ENCODE measurements at regions not wholly inside any gene's neighbourhood (a gene's known extent, or its start where the extent isn't known, plus 50 kb on each side); places are given as distances from the start of the nearest gene placed in this dataset.

GRCh38 chr2:221129657-221130056, 442.4 kb downstream of the EPHA4 start:
- no peaks in the 10 kb centered on the region for H3K27me3 ChIP-seq
- H3K27ac ChIP-seq = no peak overlapping the region
- intact Hi-C loops (cut with DNase I) = loop anchor here in 2 of 10 donors (5.0 to 10.0 kb wide), 2 partner anchors 105 to 433 kb away; no protein-coding TSS in a partner anchor
- no peak for TF ChIP-seq CTCF (IDR thresholded peaks at IDR 0.05)
- H3K9me3 ChIP-seq = peaks cover 0 to 12% (median 0%) of the 10 kb centered on the region in 11 donors
- no peaks in the 10 kb centered on the region for H3K36me3 ChIP-seq
- no peak overlapping the region for H3K4me3 ChIP-seq
- ATAC-seq = no peak
- WGBS, 2 donors = 87 to 95% methylated on average over 1 of the region's 1 CpG
- H3K4me1 ChIP-seq = peaks cover 0 to 3% (median 0%) of the 10 kb centered on the region in 9 donors
- DNase-seq = no peak

GRCh38 chr2:221130431-221130830, 441.7 kb downstream of the EPHA4 start:
- ATAC-seq = no peak

GRCh38 chr2:221133941-221134340, 438.2 kb downstream of the EPHA4 start:
- intact Hi-C loops (cut with DNase I) = no loop called here
- H3K27me3 ChIP-seq = no peaks in the 10 kb centered on the region
- ATAC-seq (no peak), DNase-seq (no peak)
- no peak overlapping the region for H3K4me3 ChIP-seq
- H3K27ac ChIP-seq = no peak overlapping the region
- WGBS, 2 donors = 88 to 89% methylated on average over 2 of the region's 2 CpGs
- H3K36me3 ChIP-seq = no peaks in the 10 kb centered on the region
- no peak for TF ChIP-seq CTCF (IDR thresholded peaks at IDR 0.05)
- no peaks in the 10 kb centered on the region for H3K9me3 ChIP-seq
- peaks cover 0 to 3% (median 0%) of the 10 kb centered on the region in 9 donors for H3K4me1 ChIP-seq

More at GRCh38 chr2:221130431-221130830, 441.7 kb downstream of the EPHA4 start:
- no peak for DNase-seq
- H3K27me3 ChIP-seq = no peaks in the 10 kb centered on the region
- H3K36me3 ChIP-seq = no peaks in the 10 kb centered on the region
- H3K4me3 ChIP-seq = no peak overlapping the region
- 45 to 63% methylated on average over 1 of the region's 1 CpG for WGBS, 2 donors
- intact Hi-C loops (cut with DNase I) = no loop called here
- H3K27ac ChIP-seq = no peak overlapping the region
- peaks cover 0 to 12% (median 0%) of the 10 kb centered on the region in 11 donors for H3K9me3 ChIP-seq
- TF ChIP-seq CTCF (IDR thresholded peaks at IDR 0.05) = no peak
- no peaks in the 10 kb centered on the region for H3K4me1 ChIP-seq

- Histone ChIP-seq H3K27ac (no peak overlapping the region), H3K9me3 (no peaks in the 10 kb centered on the region), H3K4me1 (peaks cover 0 to 3% (median 0%) of the 10 kb centered on the region in 9 donors), H3K4me3 (no peak overlapping the region), H3K36me3 (no peaks in the 10 kb centered on the region), H3K27me3 (no peaks in the 10 kb centered on the region)
- WGBS, 2 donors = 97% methylated on average over 3 of the region's 3 CpGs
- intact Hi-C loops (cut with DNase I) = no loop called here
- DNase-seq (no peak), ATAC-seq (no peak)
- no peak for TF ChIP-seq CTCF (IDR thresholded peaks at IDR 0.05)
Measured at GRCh38 chr2:221134718-221135117, 437.4 kb downstream of the EPHA4 start.

Measured in heart right ventricle (tissue), 16 donors.